MM.1S (cell line): ENCODE measurements at regions not wholly inside any gene's neighbourhood (a gene's known extent, or its start where the extent isn't known, plus 50 kb on each side); places are given as distances from the start of the nearest gene placed in this dataset.

Source experiments
- DNase-seq: peaks from one replicate; pipeline ENCODE4 v3.0.0-alpha.2; 2015
- H2AFZ ChIP-seq: fragments of 300-600 bp; sonication (generic); 2 replicates; pipeline ENCODE4 v1.6.0; 2016; ENCODE audit warnings: antibody characterized with exemption, low read length
- H3F3A ChIP-seq: fragments of 300-600 bp; sonication (generic); 2 replicates; pipeline ENCODE4 v1.6.1; 2016; ENCODE audit warnings: mild to moderate bottlenecking, antibody characterized with exemption, low read length, moderate library complexity, mixed read lengths; ENCODE audit not compliant: insufficient read depth
- H3K27ac ChIP-seq: fragments of 300-600 bp; sonication (generic); 2 replicates; pipeline ENCODE4 v1.5.1; 2016; ENCODE audit warnings: mild to moderate bottlenecking, low read length
- H3K27me3 ChIP-seq: fragments of 300-600 bp; sonication (generic); replicated peaks from 2 replicates; pipeline ENCODE4 v1.6.0; 2016; ENCODE audit warnings: low read length; ENCODE audit not compliant: insufficient read depth
- H3K36me3 ChIP-seq: fragments of 300-600 bp; sonication (generic); replicated peaks from 2 replicates; pipeline ENCODE4 v1.6.1; 2016; ENCODE audit warnings: mild to moderate bottlenecking, low read length, mixed read lengths; ENCODE audit not compliant: insufficient read depth
- H3K4me1 ChIP-seq: fragments of 300-600 bp; sonication (generic); 2 replicates; pipeline ENCODE4 v1.6.1; 2016; ENCODE audit warnings: low read length, mixed read lengths
- H3K4me2 ChIP-seq: fragments of 300-600 bp; sonication (generic); 2 replicates; pipeline ENCODE4 v1.6.0; 2016; ENCODE audit warnings: low read depth, low read length
- H3K4me3 ChIP-seq: fragments of 300-600 bp; sonication (generic); 2 replicates; pipeline ENCODE4 v1.5.1; 2016; ENCODE audit warnings: low read length, mixed read lengths
- H3K79me2 ChIP-seq: fragments of 300-600 bp; sonication (generic); 2 replicates; pipeline ENCODE4 v1.6.1; 2016; ENCODE audit warnings: mixed run types, low read length, mixed read lengths
- H3K9ac ChIP-seq: fragments of 300-600 bp; sonication (generic); 2 replicates; pipeline ENCODE4 v1.6.1; 2016; ENCODE audit warnings: low read length, mixed read lengths
- H3K9me2 ChIP-seq: fragments of 300-600 bp; sonication (generic); replicated peaks from 2 replicates; pipeline ENCODE4 v1.6.1; 2016; ENCODE audit warnings: mild to moderate bottlenecking, low read length, mixed read lengths; ENCODE audit not compliant: insufficient read depth
- H3K9me3 ChIP-seq: fragments of 300-600 bp; sonication (generic); replicated peaks from 2 replicates; pipeline ENCODE4 v1.6.1; 2016; ENCODE audit warnings: mild to moderate bottlenecking, low read length, mixed read lengths; ENCODE audit not compliant: insufficient read depth
- H4K20me1 ChIP-seq: fragments of 300-600 bp; sonication (generic); 2 replicates; pipeline ENCODE4 v1.6.1; 2016; ENCODE audit warnings: mild to moderate bottlenecking, low read length, moderate library complexity, mixed read lengths; ENCODE audit not compliant: insufficient read depth
- EZH2 ChIP-seq: fragments of 300-600 bp; sonication (generic); optimal IDR thresholded peaks from 2 replicates; pipeline ENCODE3; 2017; ENCODE audit warnings: low read depth, mild to moderate bottlenecking, antibody characterized with exemption, low read length, mixed read lengths
- EZH2phosphoT487 ChIP-seq: fragments of 300-600 bp; sonication (generic); IDR thresholded peaks from 2 replicates; pipeline ENCODE4 v1.6.1; 2018; ENCODE audit warnings: antibody characterized with exemption, low read length
- TF ChIP-seq, protein P1 (sequence below): fragments of 300-600 bp; sonication (generic); IDR thresholded peaks from 2 replicates; pipeline ENCODE4 v1.5.1; 2016; ENCODE audit warnings: antibody characterized with exemption, low read length, mixed read lengths

DNA sequence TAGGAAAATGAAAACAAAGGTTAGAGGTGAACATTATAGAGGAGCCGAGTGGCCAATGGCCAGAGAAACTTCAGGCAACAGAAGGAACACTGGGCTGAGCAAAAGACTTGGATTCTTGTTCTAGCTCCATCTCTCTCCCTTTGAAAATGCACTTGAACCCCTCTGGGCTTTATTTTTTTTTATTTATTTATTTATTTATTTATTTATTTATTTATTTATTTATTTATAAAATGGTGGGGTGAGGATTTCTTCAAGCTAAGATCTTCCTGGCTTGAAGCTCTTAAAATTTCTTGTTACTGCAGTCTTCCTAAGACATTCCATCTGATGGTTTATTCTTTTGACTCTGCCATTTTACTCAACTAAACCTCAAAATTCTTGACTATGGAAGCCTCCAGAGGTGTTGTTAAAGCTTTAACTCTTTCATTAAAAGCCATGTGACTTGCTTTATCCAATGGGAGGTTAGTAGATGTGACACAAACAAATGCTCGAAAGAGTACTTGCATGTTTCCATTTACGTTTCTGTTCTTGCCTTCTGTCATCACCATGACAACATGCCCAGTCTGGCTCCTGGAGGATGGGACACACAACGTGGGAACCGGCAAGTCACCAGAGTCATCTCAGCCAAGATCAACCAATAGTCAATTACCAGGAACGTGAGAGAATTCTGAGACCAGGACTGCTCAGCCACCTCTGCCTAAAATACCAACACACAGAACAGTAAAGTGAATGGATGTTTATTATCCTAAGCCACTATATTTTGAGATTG lies 325.2 kb upstream of the CTNNB1 start:
- Histone ChIP-seq H3F3A (no peaks in the 10 kb centered on the region), H3K9me2 (no peaks in the 10 kb centered on the region), H3K79me2 (no peaks in the 10 kb centered on the region), H3K4me2 (no peak overlapping the region), H4K20me1 (no peaks in the 10 kb centered on the region), H3K4me3 (no peak overlapping the region), H3K27ac (no peak overlapping the region), H3K9me3 (no peaks in the 10 kb centered on the region), H2AFZ (no peak overlapping the region), H3K36me3 (no peaks in the 10 kb centered on the region), H3K27me3 (no peaks in the 10 kb centered on the region), H3K9ac (no peak overlapping the region), H3K4me1 (no peaks in the 10 kb centered on the region)
- no peak for TF ChIP-seq EZH2phosphoT487
- TF ChIP-seq EZH2: no peak
- TF ChIP-seq, protein P1, sequence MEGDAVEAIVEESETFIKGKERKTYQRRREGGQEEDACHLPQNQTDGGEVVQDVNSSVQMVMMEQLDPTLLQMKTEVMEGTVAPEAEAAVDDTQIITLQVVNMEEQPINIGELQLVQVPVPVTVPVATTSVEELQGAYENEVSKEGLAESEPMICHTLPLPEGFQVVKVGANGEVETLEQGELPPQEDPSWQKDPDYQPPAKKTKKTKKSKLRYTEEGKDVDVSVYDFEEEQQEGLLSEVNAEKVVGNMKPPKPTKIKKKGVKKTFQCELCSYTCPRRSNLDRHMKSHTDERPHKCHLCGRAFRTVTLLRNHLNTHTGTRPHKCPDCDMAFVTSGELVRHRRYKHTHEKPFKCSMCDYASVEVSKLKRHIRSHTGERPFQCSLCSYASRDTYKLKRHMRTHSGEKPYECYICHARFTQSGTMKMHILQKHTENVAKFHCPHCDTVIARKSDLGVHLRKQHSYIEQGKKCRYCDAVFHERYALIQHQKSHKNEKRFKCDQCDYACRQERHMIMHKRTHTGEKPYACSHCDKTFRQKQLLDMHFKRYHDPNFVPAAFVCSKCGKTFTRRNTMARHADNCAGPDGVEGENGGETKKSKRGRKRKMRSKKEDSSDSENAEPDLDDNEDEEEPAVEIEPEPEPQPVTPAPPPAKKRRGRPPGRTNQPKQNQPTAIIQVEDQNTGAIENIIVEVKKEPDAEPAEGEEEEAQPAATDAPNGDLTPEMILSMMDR: no peak
- DNase-seq: no peak

DNA sequence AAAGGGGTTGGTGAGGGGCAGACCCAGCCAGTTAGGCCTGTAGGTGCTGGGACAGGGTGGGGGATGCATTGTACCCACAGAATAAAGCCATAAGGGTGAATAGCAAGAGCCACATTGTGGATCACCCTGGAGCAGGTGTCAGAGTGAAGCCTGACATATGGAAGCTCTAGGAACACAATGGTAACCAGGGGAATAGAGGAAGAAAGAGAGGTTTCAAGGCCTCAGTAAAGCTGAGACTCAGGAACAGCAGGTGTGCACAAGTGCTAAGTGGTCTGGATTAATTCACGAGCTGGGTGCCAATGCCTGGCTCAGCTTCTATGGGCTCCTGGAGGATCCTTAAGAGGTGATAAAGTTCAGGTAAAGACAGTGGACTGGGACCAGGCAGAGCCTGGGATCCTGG lies 323.7 kb upstream of the CTNNB1 start:
- Histone ChIP-seq H3K9me2 (no peaks in the 10 kb centered on the region), H3K79me2 (no peaks in the 10 kb centered on the region), H3K27me3 (no peaks in the 10 kb centered on the region), H3K9me3 (no peaks in the 10 kb centered on the region), H2AFZ (no peak overlapping the region), H3K9ac (no peak overlapping the region), H3K4me3 (no peak overlapping the region), H3F3A (no peaks in the 10 kb centered on the region), H3K27ac (no peak overlapping the region), H3K4me2 (no peak overlapping the region), H4K20me1 (no peaks in the 10 kb centered on the region), H3K36me3 (no peaks in the 10 kb centered on the region), H3K4me1 (no peaks in the 10 kb centered on the region)
- TF ChIP-seq, protein P1: no peak
- TF ChIP-seq EZH2: no peak
- no peak for TF ChIP-seq EZH2phosphoT487
- DNase-seq: no peak

DNA sequence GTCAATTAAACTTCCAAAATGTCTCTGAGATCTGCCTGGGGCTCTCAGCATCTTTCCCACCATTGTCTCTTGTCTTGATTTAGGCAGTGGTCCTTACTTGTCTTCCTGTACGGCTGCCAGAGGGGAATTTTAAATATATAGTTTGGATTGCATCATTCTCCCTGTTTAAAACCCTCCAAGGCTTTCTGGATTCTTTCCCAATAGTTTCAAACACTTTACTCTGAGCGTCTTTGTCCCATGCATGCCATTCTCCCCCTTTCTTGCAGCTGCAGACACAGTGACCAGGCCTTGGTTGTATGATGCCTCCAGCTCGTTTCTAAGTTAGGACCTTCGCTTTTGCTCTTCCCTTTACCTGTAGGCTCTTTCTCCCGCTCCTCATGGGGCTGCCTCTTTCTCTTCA lies 323.3 kb upstream of the CTNNB1 start:
- TF ChIP-seq EZH2 (no peak), EZH2phosphoT487 (no peak)
- TF ChIP-seq, protein P1: no peak
- no peak for DNase-seq

More for the DNA sequence above, 323.3 kb upstream of the CTNNB1 start:
- Histone ChIP-seq H3K4me1 (no peaks in the 10 kb centered on the region), H3F3A (no peaks in the 10 kb centered on the region), H2AFZ (no peak overlapping the region), H3K79me2 (no peaks in the 10 kb centered on the region), H4K20me1 (no peaks in the 10 kb centered on the region), H3K27ac (no peak overlapping the region), H3K9me2 (no peaks in the 10 kb centered on the region), H3K27me3 (no peaks in the 10 kb centered on the region), H3K9me3 (no peaks in the 10 kb centered on the region), H3K9ac (no peak overlapping the region), H3K4me3 (no peak overlapping the region), H3K4me2 (no peak overlapping the region), H3K36me3 (no peaks in the 10 kb centered on the region)
